Activated B cell treated with CpG ODN at 0.5 μM for 24 hours (primary cell): ENCODE measurements at regions not wholly inside any gene's neighbourhood (a gene's known extent, or its start where the extent isn't known, plus 50 kb on each side); places are given as distances from the start of the nearest gene placed in this dataset.

Experiments used
- ATAC-seq: fragments of 200-7000 bp; cut with Tn5 transposase; one replicate; pipeline ENCODE4 v1.10.0; 2021; ENCODE audit warnings: low read depth, mild to moderate bottlenecking, moderate library complexity
- CTCF ChIA-PET: fragments of 350-600 bp; sonication (Branson Sonifier 250); formaldehyde crosslinking; loops from one replicate; lab custom pipeline; 2021; ENCODE audit warnings: antibody characterized with exemption; lab: Charles Lee
- POLR2A ChIA-PET: fragments of 350-600 bp; sonication (Branson Sonifier 250); formaldehyde crosslinking; loops from one replicate; lab custom pipeline; 2021; ENCODE audit warnings: antibody characterized with exemption; lab: Charles Lee
- DNase-seq: peaks from one replicate; pipeline ENCODE4 v3.0.0; 2022
- H3K27ac Mint-ChIP-seq: one replicate; pipeline ENCODE4 v1.8.0; 2020; ENCODE audit warnings: mixed read lengths
- H3K27me3 Mint-ChIP-seq: one replicate; pipeline ENCODE4 v1.8.0; 2021; ENCODE audit warnings: mixed read lengths
- H3K36me3 Mint-ChIP-seq: one replicate; pipeline ENCODE4 v1.8.0; 2021; ENCODE audit warnings: low read depth, mixed read lengths
- H3K4me1 Mint-ChIP-seq: one replicate; pipeline ENCODE4 v1.8.0; 2021; ENCODE audit warnings: mixed read lengths
- H3K4me3 Mint-ChIP-seq: one replicate; pipeline ENCODE4 v1.8.0; 2020; ENCODE audit warnings: mild to moderate bottlenecking, mixed read lengths
- H3K9me3 Mint-ChIP-seq: one replicate; pipeline ENCODE4 v1.8.0; 2020; ENCODE audit warnings: mixed read lengths
- intact Hi-C: fragments of 100-400 bp; cut with micrococcal nuclease; formaldehyde crosslinking; loops from one replicate; pipeline ENCODE4 v1.15.1; 2024
- TF ChIP-seq, protein P1 (sequence below): fragments of 200-600 bp; IDR thresholded peaks from one replicate; pipeline ENCODE4 v1.8.0; 2022; ENCODE audit warnings: antibody characterized with exemption, mild to moderate bottlenecking

DNA sequence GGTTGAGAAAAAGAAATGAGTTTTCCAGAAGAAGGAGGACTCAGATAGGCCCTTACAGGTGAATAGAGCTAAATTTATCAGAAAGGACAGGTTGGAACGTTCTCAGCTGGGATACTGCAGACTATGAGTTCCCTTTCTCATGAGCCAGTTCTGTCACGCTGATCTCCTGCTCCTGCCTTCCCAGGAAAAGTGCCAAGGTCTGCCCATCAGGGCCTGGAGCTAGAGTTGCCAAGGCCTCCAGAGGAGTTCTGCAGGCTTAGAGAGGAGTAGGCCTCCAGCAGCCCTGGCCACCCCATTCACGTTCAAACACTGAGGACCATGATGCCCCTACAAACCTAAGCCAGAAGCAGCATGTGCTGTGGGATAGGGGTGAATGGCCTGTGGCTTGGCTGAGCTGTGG is 126.8 kb upstream of the TNR start:
- ATAC-seq, result no peak

GRCh38 chr1:175866776-175867175 is 123.4 kb upstream of the TNR start:
- Mint-ChIP-seq H3K4me3 (no peak overlapping the region), H3K27me3 (peaks cover 5% of the 10 kb centered on the region), H3K9me3 (no peaks in the 10 kb centered on the region), H3K4me1 (no peaks in the 10 kb centered on the region), H3K27ac (no peak overlapping the region), H3K36me3 (no peaks in the 10 kb centered on the region)
- CTCF ChIA-PET, result no interaction called here
- ATAC-seq (no peak), DNase-seq (no peak)
- POLR2A ChIA-PET, result no interaction called here
- intact Hi-C loops, result no loop called here
- TF ChIP-seq, protein P1, sequence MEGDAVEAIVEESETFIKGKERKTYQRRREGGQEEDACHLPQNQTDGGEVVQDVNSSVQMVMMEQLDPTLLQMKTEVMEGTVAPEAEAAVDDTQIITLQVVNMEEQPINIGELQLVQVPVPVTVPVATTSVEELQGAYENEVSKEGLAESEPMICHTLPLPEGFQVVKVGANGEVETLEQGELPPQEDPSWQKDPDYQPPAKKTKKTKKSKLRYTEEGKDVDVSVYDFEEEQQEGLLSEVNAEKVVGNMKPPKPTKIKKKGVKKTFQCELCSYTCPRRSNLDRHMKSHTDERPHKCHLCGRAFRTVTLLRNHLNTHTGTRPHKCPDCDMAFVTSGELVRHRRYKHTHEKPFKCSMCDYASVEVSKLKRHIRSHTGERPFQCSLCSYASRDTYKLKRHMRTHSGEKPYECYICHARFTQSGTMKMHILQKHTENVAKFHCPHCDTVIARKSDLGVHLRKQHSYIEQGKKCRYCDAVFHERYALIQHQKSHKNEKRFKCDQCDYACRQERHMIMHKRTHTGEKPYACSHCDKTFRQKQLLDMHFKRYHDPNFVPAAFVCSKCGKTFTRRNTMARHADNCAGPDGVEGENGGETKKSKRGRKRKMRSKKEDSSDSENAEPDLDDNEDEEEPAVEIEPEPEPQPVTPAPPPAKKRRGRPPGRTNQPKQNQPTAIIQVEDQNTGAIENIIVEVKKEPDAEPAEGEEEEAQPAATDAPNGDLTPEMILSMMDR, result no peak

More for the DNA sequence above, 126.8 kb upstream of the TNR start:
- Mint-ChIP-seq H3K4me1 (no peaks in the 10 kb centered on the region), H3K27me3 (no peaks in the 10 kb centered on the region), H3K4me3 (no peak overlapping the region), H3K27ac (no peak overlapping the region), H3K36me3 (no peaks in the 10 kb centered on the region), H3K9me3 (no peaks in the 10 kb centered on the region)
- DNase-seq, result no peak
- TF ChIP-seq, protein P1, result no peak
- intact Hi-C loops, result no loop called here
- CTCF ChIA-PET, result no interaction called here
- POLR2A ChIA-PET, result no interaction called here

DNA sequence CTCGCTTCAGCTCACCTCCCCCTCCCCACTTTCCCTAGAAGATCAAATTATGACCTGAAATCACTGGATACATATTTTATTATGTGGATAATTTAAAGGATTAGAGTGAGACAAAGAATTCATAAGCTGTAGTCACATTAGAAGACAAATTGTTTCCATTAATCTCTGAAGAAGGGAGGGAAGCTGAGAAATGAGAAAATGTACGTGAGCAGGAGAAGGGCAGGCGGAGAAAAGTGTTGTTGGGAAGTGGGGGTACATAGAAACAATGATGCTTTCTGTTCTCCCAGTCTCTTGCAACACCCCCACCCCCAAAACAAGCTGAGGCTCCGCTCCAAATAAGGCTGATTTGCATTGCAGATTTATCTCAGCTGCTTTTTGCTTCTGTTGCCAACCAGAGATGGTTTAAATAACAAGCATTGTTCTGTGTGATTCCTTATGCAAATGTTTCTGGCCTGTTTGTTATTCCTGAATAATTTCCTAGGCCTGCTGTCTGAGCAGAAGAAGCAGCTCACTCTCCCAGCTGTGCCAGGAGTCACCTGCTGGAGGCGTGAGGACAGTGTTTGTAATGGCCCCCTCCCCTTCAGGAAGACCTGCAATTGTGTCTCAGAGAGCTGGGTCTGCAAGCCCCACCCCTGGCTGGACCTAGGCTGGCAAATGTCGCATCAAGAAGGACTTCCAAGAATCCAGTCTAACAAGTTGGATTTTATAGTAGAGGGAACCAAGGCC is 121.8 kb upstream of the TNR start:
- no peak overlapping the region for H3K4me3 Mint-ChIP-seq
- intact Hi-C loops, result no loop called here
- H3K9me3 Mint-ChIP-seq, result no peaks in the 10 kb centered on the region
- TF ChIP-seq, protein P1, result no peak
- no peaks in the 10 kb centered on the region for H3K36me3 Mint-ChIP-seq
- no peak overlapping the region for H3K27ac Mint-ChIP-seq
- H3K27me3 Mint-ChIP-seq, result peaks cover 5% of the 10 kb centered on the region
- ChIA-PET CTCF (no interaction called here), POLR2A (no interaction called here)
- H3K4me1 Mint-ChIP-seq, result no peaks in the 10 kb centered on the region
- DNase-seq, result no peak
- ATAC-seq, result no peak

DNA sequence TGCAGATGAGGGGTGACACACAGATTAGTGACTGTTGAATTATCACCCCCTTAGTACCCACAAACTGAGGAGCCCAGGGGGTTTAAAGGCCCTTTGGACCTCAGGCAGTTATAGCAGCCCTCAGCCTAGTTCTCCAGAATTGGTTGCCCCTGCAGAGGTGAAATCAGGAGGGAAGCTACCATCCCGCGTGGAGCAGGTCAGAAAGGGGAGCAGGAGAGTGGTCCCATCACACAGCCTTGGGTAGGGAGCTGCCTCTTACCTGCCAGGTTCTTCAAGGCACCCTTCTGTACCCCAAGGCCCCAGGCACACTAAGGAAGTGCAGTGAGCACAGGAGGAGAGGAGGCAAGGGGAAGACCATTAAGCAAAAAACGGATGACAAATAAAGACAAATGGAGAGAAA is 121.2 kb upstream of the TNR start:
- Mint-ChIP-seq H3K9me3 (no peaks in the 10 kb centered on the region), H3K36me3 (no peaks in the 10 kb centered on the region), H3K4me1 (no peaks in the 10 kb centered on the region), H3K4me3 (no peak overlapping the region), H3K27ac (no peak overlapping the region), H3K27me3 (peaks cover 5% of the 10 kb centered on the region)
- POLR2A ChIA-PET, result no interaction called here
- CTCF ChIA-PET, result no interaction called here
- TF ChIP-seq, protein P1, result no peak
- intact Hi-C loops, result no loop called here
- no peak for ATAC-seq
- DNase-seq, result no peak

DNA sequence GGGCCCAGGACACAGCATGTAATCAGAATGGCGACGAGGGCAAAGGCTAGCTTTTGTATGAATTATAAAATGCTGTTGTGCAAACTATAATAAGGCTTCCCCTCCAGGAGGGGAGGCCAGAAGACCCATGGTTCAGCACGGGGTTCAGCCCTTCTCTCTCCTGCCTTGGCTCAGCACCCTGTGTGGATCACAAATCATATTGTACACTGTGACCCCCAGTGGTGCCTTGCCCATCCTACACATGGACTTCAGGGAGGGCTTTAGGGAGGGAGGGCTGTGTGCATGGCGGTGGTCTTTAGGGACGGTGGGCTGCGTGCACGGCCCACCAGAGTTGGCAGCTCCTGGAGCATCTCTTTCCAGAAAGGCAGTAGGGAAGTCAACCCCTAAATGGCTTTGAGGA is 120.8 kb upstream of the TNR start:
- ATAC-seq, result no peak
- DNase-seq, result no peak
- no peaks in the 10 kb centered on the region for H3K36me3 Mint-ChIP-seq
- no peak overlapping the region for H3K27ac Mint-ChIP-seq
- CTCF ChIA-PET, result no interaction called here
- H3K9me3 Mint-ChIP-seq, result no peaks in the 10 kb centered on the region
- peaks cover 5% of the 10 kb centered on the region for H3K27me3 Mint-ChIP-seq
- intact Hi-C loops, result no loop called here
- POLR2A ChIA-PET, result no interaction called here
- TF ChIP-seq, protein P1, result no peak
- H3K4me1 Mint-ChIP-seq, result no peaks in the 10 kb centered on the region
- no peak overlapping the region for H3K4me3 Mint-ChIP-seq
